HepG2 (cell line): ENCODE measurements at regions not wholly inside any gene's neighbourhood (a gene's known extent, or its start where the extent isn't known, plus 50 kb on each side); places are given as distances from the start of the nearest gene placed in this dataset.

Experiments
- ATAC-seq: fragments of 200-7000 bp; cut with Tn5 transposase; 3 replicates; pipeline ENCODE4 v1.9.1; 2020; ENCODE audit warnings: mild to moderate bottlenecking, moderate library complexity
- BruUV-seq: library from RNA; stranded (reverse); fragments of 400-500 nt; replicated peaks from 2 replicates; lab custom pipeline; 2021; lab: Mats Ljungman, UMichigan
- CTCF ChIA-PET: fragments of 300-600 bp; formaldehyde crosslinking; extraction: SDS; loops from one replicate; lab custom pipeline; 2021; ENCODE audit warnings: low total read pairs, inconsistent platforms, low intra/inter-chr PET ratio; lab: Yijun Ruan, JAX
- POLR2A ChIA-PET: fragments of 350-600 bp; sonication (Branson Sonifier 250); formaldehyde crosslinking; loops from one replicate; lab custom pipeline; 2020; ENCODE audit warnings: antibody characterized with exemption, inconsistent platforms; lab: Yijun Ruan, JAX
- DNase-seq: peaks from one replicate; pipeline ENCODE4 v3.0.0-alpha.2; 2015; ENCODE audit warnings: low spot score
- FAIRE-seq: peaks from 3 replicates; lab custom pipeline; 2011; peaks lifted over from hg19 to GRCh38; lab: Jason Lieb, UNC
- H2AFZ ChIP-seq: one replicate; pipeline ENCODE4 v1.6.1; 2011; ENCODE audit warnings: low read length, inconsistent platforms
- H3K27ac ChIP-seq: fragments of 300-600 bp; 3 replicates; pipeline ENCODE4 v1.8.0; 2011; ENCODE audit warnings: mixed run types, mild to moderate bottlenecking, mixed read lengths, low read length, inconsistent platforms; ENCODE audit not compliant: insufficient read depth; ENCODE audit errors: extremely low read length
- H3K27me3 ChIP-seq, 2 experiments: fragments of 200-600 bp in 1 of 2; 2 replicates in 1 of 2; 3 replicates in 1 of 2; pipeline versions ENCODE4 v1.6.0 to v1.8.0; 2011; ENCODE audit warnings: low read length in 2 of 2, mild to moderate bottlenecking in 2 of 2, moderate library complexity in 2 of 2, inconsistent platforms in 1 of 2; ENCODE audit not compliant: insufficient read depth in 2 of 2, control insufficient read depth in 1 of 2
- H3K36me3 ChIP-seq, 2 experiments: fragments of 200-600 bp in 1 of 2; replicated peaks in 1 of 2; 2 replicates in 1 of 2; 3 replicates in 1 of 2; pipeline versions ENCODE4 v1.5.1 to v1.8.0; 2011; ENCODE audit warnings: low read length in 2 of 2, inconsistent platforms in 1 of 2; ENCODE audit not compliant: insufficient read depth in 2 of 2, control insufficient read depth in 1 of 2
- H3K4me1 ChIP-seq: 2 replicates; pipeline ENCODE4 v1.5.1; 2012; ENCODE audit warnings: low read length, inconsistent platforms; ENCODE audit not compliant: insufficient read depth
- H3K4me2 ChIP-seq: 2 replicates; pipeline ENCODE4 v1.6.0; 2011; ENCODE audit warnings: low read depth, low read length, inconsistent platforms
- H3K4me3 ChIP-seq, 3 experiments: fragments of 200-600 bp in 1 of 3; sonication (generic), shearing (Covaris generic) in 1 of 3; replicated peaks in 1 of 3; 2 replicates each; pipeline ENCODE4 v1.5.1; 2011 to 2016; ENCODE audit warnings: low read length in 3 of 3, inconsistent platforms in 2 of 3, low read depth in 2 of 3, mild to moderate bottlenecking in 2 of 3, control low read depth in 1 of 3, mixed read lengths in 1 of 3; ENCODE audit not compliant: insufficient read depth in 1 of 3
- H3K79me2 ChIP-seq: one replicate; pipeline ENCODE4 v1.6.1; 2011; ENCODE audit warnings: low read length, inconsistent platforms; ENCODE audit not compliant: insufficient read depth
- H3K9ac ChIP-seq: 2 replicates; pipeline ENCODE4 v1.6.0; 2011; ENCODE audit warnings: mild to moderate bottlenecking, low read depth, low read length, inconsistent platforms; ENCODE audit not compliant: insufficient read depth
- H3K9me3 ChIP-seq: 2 replicates; pipeline ENCODE4 v1.5.1; 2012; ENCODE audit warnings: mild to moderate bottlenecking, low read length
- H4K20me1 ChIP-seq: 2 replicates; pipeline ENCODE4 v1.6.0; 2011; ENCODE audit warnings: inconsistent platforms, mild to moderate bottlenecking, low read length, moderate library complexity; ENCODE audit not compliant: insufficient read depth
- EHMT2 ChIP-seq: fragments of 200-600 bp; sonication (generic); IDR thresholded peaks from 2 replicates; pipeline ENCODE4 v1.7.0; 2017; ENCODE audit warnings: antibody characterized with exemption, low read depth, low read length, borderline replicate concordance
- HDAC2 ChIP-seq: sonication (generic); formaldehyde crosslinking; IDR thresholded peaks from 2 replicates; pipeline ENCODE4 v1.4.0; 2020; ENCODE audit warnings: missing genetic modification reagents
- PHF21A ChIP-seq: sonication (generic); formaldehyde crosslinking; IDR thresholded peaks from 2 replicates; pipeline ENCODE4 v1.5.0; 2020; ENCODE audit warnings: mild to moderate bottlenecking, missing genetic modification reagents
- PITX1 ChIP-seq: sonication (generic); formaldehyde crosslinking; IDR thresholded peaks from 2 replicates; pipeline ENCODE4 v1.5.1; 2020; ENCODE audit warnings: mild to moderate bottlenecking, missing genetic modification reagents
- SNRNP70 ChIP-seq: fragments of 200-400 bp; formaldehyde crosslinking; IDR thresholded peaks from 2 replicates; pipeline ENCODE4 v1.6.1; 2017; ENCODE audit warnings: mild to moderate bottlenecking, low read depth, low read length, moderate library complexity
- ZFP62 ChIP-seq: sonication (generic); formaldehyde crosslinking; IDR thresholded peaks from 2 replicates; pipeline ENCODE4 v1.4.0; 2020; ENCODE audit warnings: missing genetic modification reagents
- ZNF225 ChIP-seq: sonication (generic); formaldehyde crosslinking; IDR thresholded peaks from 2 replicates; pipeline ENCODE4 v1.4.0; 2020; ENCODE audit warnings: mild to moderate bottlenecking, missing genetic modification reagents
- ZNF367 ChIP-seq: sonication (generic); formaldehyde crosslinking; IDR thresholded peaks from 2 replicates; pipeline ENCODE4 v1.4.0; 2020; ENCODE audit warnings: missing genetic modification reagents, borderline replicate concordance
- ZNF780A ChIP-seq: sonication (generic); formaldehyde crosslinking; IDR thresholded peaks from 2 replicates; pipeline ENCODE4 v1.8.0; 2022; ENCODE audit warnings: mild to moderate bottlenecking, missing genetic modification reagents, moderate library complexity
- WGBS: methylation state at CpG from one replicate; pipeline ENCODE4 v1.1.6; 2017; ENCODE audit warnings: low lambda C conversion rate; 5-methylcytosine and 5-hydroxymethylcytosine counted together
- in situ Hi-C: cut with HindIII; loops from 2 replicates; pipeline ENCODE4 v1.10.0; 2017; ENCODE audit warnings: low pct_unique_long_range_greater_than_20kb; ENCODE audit not compliant: extremely low pct_ligation_motif_present
- intact Hi-C: fragments of 100-400 bp; cut with micrococcal nuclease; formaldehyde crosslinking; loops from one replicate; pipeline ENCODE4 v1.10.0; 2022; ENCODE audit not compliant: unreplicated experiment
- TF ChIP-seq, protein P1 (sequence below): sonication (generic); formaldehyde crosslinking; IDR thresholded peaks from 2 replicates; pipeline ENCODE4 v1.4.0; 2020; ENCODE audit warnings: missing genetic modification reagents, borderline replicate concordance
- TF ChIP-seq, protein P2 (sequence below): sonication (generic); formaldehyde crosslinking; IDR thresholded peaks from 2 replicates; pipeline ENCODE4 v1.8.1; 2023; ENCODE audit warnings: missing genetic modification reagents, mild to moderate bottlenecking, borderline replicate concordance
- TF ChIP-seq, protein P3 (sequence below): sonication (generic); formaldehyde crosslinking; IDR thresholded peaks from 2 replicates; pipeline ENCODE4 v1.9.0; 2021; ENCODE audit warnings: missing genetic modification reagents, borderline replicate concordance

DNA sequence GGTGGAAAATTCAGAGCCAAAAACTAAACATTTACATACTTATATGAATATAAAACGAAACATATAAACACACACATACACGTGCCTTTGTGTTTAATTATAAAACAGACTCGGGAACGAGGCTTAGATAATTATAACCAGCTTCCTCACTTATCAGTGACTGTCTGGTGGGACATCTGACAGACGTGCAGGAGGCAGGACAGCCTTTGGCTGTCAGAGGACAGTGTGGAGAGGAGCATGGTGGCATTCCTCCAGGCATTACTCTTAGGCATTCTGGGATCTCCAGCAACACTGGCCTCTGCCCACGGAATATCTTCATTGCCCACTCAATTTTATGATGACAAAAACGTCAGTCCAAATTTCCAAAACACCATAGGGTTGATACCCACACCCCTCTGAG is 262.2 kb upstream of the NFE2L3 start:
- FAIRE-seq = no peak
- in situ Hi-C loops = loop anchor here (5.0 to 25.0 kb wide), 4 partner anchors 178 to 775 kb away; partner anchors contain the start of gene SNX10

DNA sequence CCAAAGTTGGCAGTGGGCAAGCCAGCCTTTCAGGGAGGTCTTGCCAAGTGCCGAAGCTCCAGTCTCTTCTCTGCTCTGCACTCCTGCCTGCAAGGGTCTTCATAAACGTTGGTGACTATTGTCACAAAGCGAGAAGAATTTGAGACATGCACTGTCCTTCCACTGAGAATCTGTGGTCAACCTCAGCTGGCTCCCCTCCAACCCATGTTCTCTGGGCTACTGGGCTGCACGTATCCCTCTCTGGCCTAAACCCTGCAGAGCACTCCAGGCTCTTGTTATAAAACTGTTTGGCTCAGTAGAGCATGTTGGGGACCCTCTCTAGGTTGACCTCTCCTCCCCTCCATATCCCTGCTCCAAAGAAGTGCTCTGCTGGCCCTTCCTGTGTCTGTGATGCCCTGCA is 260.4 kb upstream of the NFE2L3 start:
- no peak overlapping the region for H3K9ac ChIP-seq
- no peaks in the 10 kb centered on the region for H3K36me3 ChIP-seq
- no peak for DNase-seq
- no peak for FAIRE-seq
- no peak overlapping the region for H3K4me2 ChIP-seq
- H3K4me3 ChIP-seq = no peak overlapping the region
- intact Hi-C loops = loop anchor here (5.0 kb wide), 1 partner anchor 306 kb away; no protein-coding TSS in a partner anchor
- WGBS = 5% methylated on average over 2 of the region's 4 CpGs
- H4K20me1 ChIP-seq = no peaks in the 10 kb centered on the region
- H2AFZ ChIP-seq = no peak overlapping the region
- POLR2A ChIA-PET = no interaction called here
- no peak overlapping the region for H3K27ac ChIP-seq
- CTCF ChIA-PET = interaction anchor here (0.9 kb wide), 1 partner anchor 477 kb away, joined by 3 read pairs; no protein-coding TSS in a partner anchor
- no peak for ATAC-seq
- in situ Hi-C loops = loop anchor here (5.0 to 25.0 kb wide), 4 partner anchors 176 to 773 kb away; partner anchors contain the start of gene SNX10
- no peaks in the 10 kb centered on the region for H3K79me2 ChIP-seq
- 0 out of 5 replicates have a peak, but pooled peaks cover 0 to 3% of the 10 kb centered on the region in 2 experiments for H3K27me3 ChIP-seq
- no peaks in the 10 kb centered on the region for H3K9me3 ChIP-seq
- peaks cover 21% of the 10 kb centered on the region for H3K4me1 ChIP-seq
- no TSS peak for BruUV-seq
- TF ChIP-seq, protein P1, sequence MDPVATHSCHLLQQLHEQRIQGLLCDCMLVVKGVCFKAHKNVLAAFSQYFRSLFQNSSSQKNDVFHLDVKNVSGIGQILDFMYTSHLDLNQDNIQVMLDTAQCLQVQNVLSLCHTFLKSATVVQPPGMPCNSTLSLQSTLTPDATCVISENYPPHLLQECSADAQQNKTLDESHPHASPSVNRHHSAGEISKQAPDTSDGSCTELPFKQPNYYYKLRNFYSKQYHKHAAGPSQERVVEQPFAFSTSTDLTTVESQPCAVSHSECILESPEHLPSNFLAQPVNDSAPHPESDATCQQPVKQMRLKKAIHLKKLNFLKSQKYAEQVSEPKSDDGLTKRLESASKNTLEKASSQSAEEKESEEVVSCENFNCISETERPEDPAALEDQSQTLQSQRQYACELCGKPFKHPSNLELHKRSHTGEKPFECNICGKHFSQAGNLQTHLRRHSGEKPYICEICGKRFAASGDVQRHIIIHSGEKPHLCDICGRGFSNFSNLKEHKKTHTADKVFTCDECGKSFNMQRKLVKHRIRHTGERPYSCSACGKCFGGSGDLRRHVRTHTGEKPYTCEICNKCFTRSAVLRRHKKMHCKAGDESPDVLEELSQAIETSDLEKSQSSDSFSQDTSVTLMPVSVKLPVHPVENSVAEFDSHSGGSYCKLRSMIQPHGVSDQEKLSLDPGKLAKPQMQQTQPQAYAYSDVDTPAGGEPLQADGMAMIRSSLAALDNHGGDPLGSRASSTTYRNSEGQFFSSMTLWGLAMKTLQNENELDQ = no peak
- TF ChIP-seq PITX1 (CRISPR knock-in tag) (no peak), SNRNP70 (no peak), HDAC2 (CRISPR knock-in tag) (no peak), ZNF367 (CRISPR knock-in tag) (no peak), ZNF225 (CRISPR knock-in tag) (no peak), ZFP62 (CRISPR knock-in tag) (no peak), ZNF780A (no peak), PHF21A (CRISPR knock-in tag) (no peak)
- TF ChIP-seq, protein P2, sequence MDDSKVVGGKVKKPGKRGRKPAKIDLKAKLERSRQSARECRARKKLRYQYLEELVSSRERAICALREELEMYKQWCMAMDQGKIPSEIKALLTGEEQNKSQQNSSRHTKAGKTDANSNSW = no peak

More for the DNA sequence above, 262.2 kb upstream of the NFE2L3 start:
- Histone ChIP-seq H2AFZ (no peak overlapping the region), H3K9me3 (no peaks in the 10 kb centered on the region), H3K4me1 (peaks cover 17% of the 10 kb centered on the region), H4K20me1 (no peaks in the 10 kb centered on the region), H3K27me3 (0 out of 5 replicates have a peak, but pooled peaks cover 0 to 3% of the 10 kb centered on the region in 2 experiments), H3K79me2 (no peaks in the 10 kb centered on the region), H3K9ac (no peak overlapping the region), H3K27ac (no peak overlapping the region), H3K4me2 (no peak overlapping the region), H3K4me3 (no peak overlapping the region), H3K36me3 (no peaks in the 10 kb centered on the region)
- TF ChIP-seq, protein P3, sequence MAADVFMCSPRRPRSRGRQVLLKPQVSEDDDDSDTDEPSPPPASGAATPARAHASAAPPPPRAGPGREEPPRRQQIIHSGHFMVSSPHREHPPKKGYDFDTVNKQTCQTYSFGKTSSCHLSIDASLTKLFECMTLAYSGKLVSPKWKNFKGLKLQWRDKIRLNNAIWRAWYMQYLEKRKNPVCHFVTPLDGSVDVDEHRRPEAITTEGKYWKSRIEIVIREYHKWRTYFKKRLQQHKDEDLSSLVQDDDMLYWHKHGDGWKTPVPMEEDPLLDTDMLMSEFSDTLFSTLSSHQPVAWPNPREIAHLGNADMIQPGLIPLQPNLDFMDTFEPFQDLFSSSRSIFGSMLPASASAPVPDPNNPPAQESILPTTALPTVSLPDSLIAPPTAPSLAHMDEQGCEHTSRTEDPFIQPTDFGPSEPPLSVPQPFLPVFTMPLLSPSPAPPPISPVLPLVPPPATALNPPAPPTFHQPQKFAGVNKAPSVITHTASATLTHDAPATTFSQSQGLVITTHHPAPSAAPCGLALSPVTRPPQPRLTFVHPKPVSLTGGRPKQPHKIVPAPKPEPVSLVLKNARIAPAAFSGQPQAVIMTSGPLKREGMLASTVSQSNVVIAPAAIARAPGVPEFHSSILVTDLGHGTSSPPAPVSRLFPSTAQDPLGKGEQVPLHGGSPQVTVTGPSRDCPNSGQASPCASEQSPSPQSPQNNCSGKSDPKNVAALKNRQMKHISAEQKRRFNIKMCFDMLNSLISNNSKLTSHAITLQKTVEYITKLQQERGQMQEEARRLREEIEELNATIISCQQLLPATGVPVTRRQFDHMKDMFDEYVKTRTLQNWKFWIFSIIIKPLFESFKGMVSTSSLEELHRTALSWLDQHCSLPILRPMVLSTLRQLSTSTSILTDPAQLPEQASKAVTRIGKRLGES (CRISPR knock-in tag) = no peak
- no peak for TF ChIP-seq EHMT2
- ATAC-seq (no peak), DNase-seq (no peak)
- BruUV-seq = no TSS peak
- CTCF ChIA-PET = no interaction called here
- intact Hi-C loops = loop anchor here (5.0 kb wide), 1 partner anchor 308 kb away; no protein-coding TSS in a partner anchor
- POLR2A ChIA-PET = no interaction called here
- WGBS = 2% methylated on average over 7 of the region's 7 CpGs
